ENCODE measurements at regions not wholly inside any gene's neighbourhood (a gene's known extent, or its start where the extent isn't known, plus 50 kb on each side); places are given as distances from the start of the nearest gene placed in this dataset.
"Not testable (repeated sequence)": the region's sequence is repeated elsewhere in the genome, so short reads cannot be mapped to it uniquely, and the experiment has no call there.

DNA sequence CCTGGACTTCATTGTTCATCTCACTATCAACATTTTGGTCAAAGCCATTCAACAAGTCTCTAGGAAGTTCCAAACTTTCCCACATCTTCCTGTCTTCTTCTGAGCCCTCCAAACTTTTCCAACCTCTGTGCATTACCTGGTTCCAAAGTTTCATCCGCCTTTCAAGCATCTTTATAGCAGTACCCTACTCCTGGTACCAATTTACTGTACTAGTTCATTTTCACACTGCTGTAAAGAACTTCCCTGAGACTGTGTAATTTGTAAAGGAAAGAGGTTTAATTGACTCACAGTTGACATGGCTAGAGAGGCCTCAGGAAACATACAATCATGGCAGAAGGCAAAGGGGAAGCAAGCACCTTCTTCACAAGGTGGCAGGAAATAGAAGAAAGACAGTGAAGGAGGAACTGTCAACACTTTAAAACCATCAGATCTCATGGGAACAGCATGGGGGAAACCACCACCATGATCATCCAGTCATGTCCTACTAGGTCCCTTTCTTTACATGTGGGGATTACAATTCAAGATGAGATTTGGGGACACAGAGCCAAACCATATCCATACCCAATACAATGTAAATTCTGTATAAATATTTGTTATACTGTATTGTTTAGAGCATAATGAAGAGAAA is 109.7 kb downstream of the C12orf75 start:
- Histone ChIP-seq H3K27ac (ENCODE audit: low read depth, low read length) (no peak overlapping the region), H3K4me3 (ENCODE audit: low read length in 3 of 3) (no peak overlapping the region), H3K27me3 (ENCODE audit: control insufficient read depth in 3 of 3, insufficient read depth in 3 of 3, low read length in 3 of 3) (no peaks in the 10 kb centered on the region), H3K4me1 (ENCODE audit: control insufficient read depth in 3 of 3, insufficient read depth in 3 of 3, low read length in 3 of 3) (peaks cover 0 to under 1% (median 0%) of the 10 kb centered on the region in 3 donors), H3K9ac (ENCODE audit: low read depth in 1 of 3, low read length in 3 of 3) (no peak overlapping the region), H3K36me3 (ENCODE audit: control insufficient read depth in 3 of 3, insufficient read depth in 3 of 3, low read length in 3 of 3) (no peaks in the 10 kb centered on the region), H3K9me3 (ENCODE audit: control insufficient read depth in 3 of 3, low read length in 3 of 3) (no peaks in the 10 kb centered on the region)

DNA sequence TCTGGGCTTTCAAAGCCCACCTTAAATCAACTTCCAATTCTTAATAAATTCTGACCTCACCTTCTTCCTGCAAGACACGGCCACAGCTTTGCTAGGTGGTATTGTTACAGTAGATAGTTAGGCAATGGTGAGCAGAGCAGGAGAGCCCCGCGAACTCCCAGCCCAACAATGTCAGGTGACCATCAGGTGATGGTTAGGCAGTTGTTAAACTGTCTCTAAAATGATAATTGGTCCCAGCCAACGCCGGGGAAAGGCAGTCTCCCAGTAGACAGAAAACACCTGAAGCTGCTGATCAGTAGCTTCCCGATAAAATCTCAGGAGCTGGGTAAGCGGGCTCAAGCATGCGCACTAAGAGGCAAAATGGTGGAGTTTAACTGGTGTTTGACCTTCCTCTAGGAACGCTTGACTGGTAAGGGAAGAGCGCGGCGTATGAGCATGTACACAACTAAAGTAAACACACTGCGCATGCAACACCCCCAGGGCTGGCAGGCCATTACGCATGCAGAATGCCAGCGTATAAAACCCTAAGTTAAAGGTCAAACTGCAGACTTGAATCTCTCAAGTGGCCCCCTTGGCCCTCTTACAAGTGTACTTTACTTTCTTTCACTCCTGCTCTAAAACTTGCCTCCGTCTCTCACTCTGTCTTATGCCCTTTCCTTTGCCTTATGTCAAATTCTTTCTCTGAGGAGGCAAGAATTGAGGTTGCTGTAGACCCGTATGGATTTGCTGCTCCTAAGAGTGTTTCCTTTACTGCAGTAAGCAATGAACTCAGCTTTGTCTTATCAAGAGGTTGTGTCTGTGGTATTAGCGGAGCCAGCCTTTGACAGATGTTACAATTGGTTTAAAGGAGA is 113.5 kb downstream of the C12orf75 start:
- Histone ChIP-seq H3K4me1 (ENCODE audit: control insufficient read depth in 3 of 3, insufficient read depth in 3 of 3, low read length in 3 of 3) (peaks cover 0 to 7% (median 0%) of the 10 kb centered on the region in 3 donors), H3K9me3 (ENCODE audit: control insufficient read depth in 3 of 3, low read length in 3 of 3) (no peaks in the 10 kb centered on the region), H3K4me3 (ENCODE audit: low read length in 3 of 3) (no peak overlapping the region), H3K27ac (ENCODE audit: low read depth, low read length) (no peak overlapping the region), H3K9ac (ENCODE audit: low read depth in 1 of 3, low read length in 3 of 3) (no peak overlapping the region), H3K27me3 (ENCODE audit: control insufficient read depth in 3 of 3, insufficient read depth in 3 of 3, low read length in 3 of 3) (no peaks in the 10 kb centered on the region), H3K36me3 (ENCODE audit: control insufficient read depth in 3 of 3, insufficient read depth in 3 of 3, low read length in 3 of 3) (no peaks in the 10 kb centered on the region)

GRCh38 chr12:105444653-105445102 is 114.2 kb downstream of the C12orf75 start:
- Histone ChIP-seq H3K4me1 (ENCODE audit: control insufficient read depth in 3 of 3, insufficient read depth in 3 of 3, low read length in 3 of 3) (peaks cover 0 to 7% (median 0%) of the 10 kb centered on the region in 3 donors), H3K9ac (ENCODE audit: low read depth in 1 of 3, low read length in 3 of 3) (no peak overlapping the region), H3K4me3 (ENCODE audit: low read length in 3 of 3) (no peak overlapping the region), H3K27ac (ENCODE audit: low read depth, low read length) (no peak overlapping the region), H3K9me3 (ENCODE audit: control insufficient read depth in 3 of 3, low read length in 3 of 3) (no peaks in the 10 kb centered on the region), H3K27me3 (ENCODE audit: control insufficient read depth in 3 of 3, insufficient read depth in 3 of 3, low read length in 3 of 3) (no peaks in the 10 kb centered on the region), H3K36me3 (ENCODE audit: control insufficient read depth in 3 of 3, insufficient read depth in 3 of 3, low read length in 3 of 3) (no peaks in the 10 kb centered on the region)

DNA sequence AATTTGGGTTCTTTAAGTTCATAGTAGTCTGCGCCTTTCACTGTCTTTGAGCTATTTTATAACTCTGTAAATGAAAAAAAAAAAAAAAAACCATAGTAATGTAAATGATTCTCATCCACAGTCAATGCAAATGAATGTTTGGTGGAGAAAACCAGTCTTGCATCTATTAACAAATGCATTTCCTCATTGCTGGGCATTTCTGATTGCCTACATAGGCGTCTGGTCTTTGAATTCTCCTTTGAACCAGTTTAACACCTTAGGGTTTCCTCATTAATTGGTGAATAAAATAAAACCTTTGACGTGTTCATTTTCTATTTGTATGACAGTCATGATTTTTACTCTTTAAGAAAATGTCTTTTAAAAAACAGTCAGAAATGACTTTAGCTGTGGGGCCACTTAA is 114.8 kb downstream of the C12orf75 start:
- H3K4me3 ChIP-seq (ENCODE audit: low read length in 3 of 3): no peak overlapping the region
- no peaks in the 10 kb centered on the region for H3K9me3 ChIP-seq (ENCODE audit: control insufficient read depth in 3 of 3, low read length in 3 of 3)
- H3K27ac ChIP-seq (ENCODE audit: low read depth, low read length): no peak overlapping the region
- peaks cover 0 to 7% (median 0%) of the 10 kb centered on the region in 3 donors for H3K4me1 ChIP-seq (ENCODE audit: control insufficient read depth in 3 of 3, insufficient read depth in 3 of 3, low read length in 3 of 3)
- H3K27me3 ChIP-seq (ENCODE audit: control insufficient read depth in 3 of 3, insufficient read depth in 3 of 3, low read length in 3 of 3): no peaks in the 10 kb centered on the region
- no peaks in the 10 kb centered on the region for H3K36me3 ChIP-seq (ENCODE audit: control insufficient read depth in 3 of 3, insufficient read depth in 3 of 3, low read length in 3 of 3)
- H3K9ac ChIP-seq (ENCODE audit: low read depth in 1 of 3, low read length in 3 of 3): no peak overlapping the region

DNA sequence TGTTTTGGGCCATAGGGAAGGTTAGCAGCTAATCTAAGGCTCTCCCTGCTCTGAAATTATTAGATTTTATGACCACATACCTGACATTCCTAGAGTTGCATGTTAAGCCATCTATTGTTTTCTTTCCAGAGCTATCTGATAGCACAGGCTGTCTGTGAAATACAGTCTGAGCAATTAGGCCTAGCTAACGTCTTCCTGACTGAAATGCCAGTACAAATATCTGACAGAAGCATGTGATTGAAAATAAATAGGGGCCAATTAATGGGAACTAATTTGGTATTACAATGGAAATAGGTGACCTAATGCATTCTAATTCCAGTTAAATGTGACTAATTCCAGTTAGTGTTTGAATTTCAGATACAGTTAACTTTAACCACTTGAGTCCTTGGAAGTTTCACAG is 115.2 kb downstream of the C12orf75 start:
- Histone ChIP-seq H3K4me1 (ENCODE audit: control insufficient read depth in 3 of 3, insufficient read depth in 3 of 3, low read length in 3 of 3) (peaks cover 0 to 7% (median 0%) of the 10 kb centered on the region in 3 donors), H3K9me3 (ENCODE audit: control insufficient read depth in 3 of 3, low read length in 3 of 3) (no peaks in the 10 kb centered on the region), H3K4me3 (ENCODE audit: low read length in 3 of 3) (no peak overlapping the region), H3K36me3 (ENCODE audit: control insufficient read depth in 3 of 3, insufficient read depth in 3 of 3, low read length in 3 of 3) (no peaks in the 10 kb centered on the region), H3K27me3 (ENCODE audit: control insufficient read depth in 3 of 3, insufficient read depth in 3 of 3, low read length in 3 of 3) (no peaks in the 10 kb centered on the region), H3K9ac (ENCODE audit: low read depth in 1 of 3, low read length in 3 of 3) (no peak overlapping the region), H3K27ac (ENCODE audit: low read depth, low read length) (peak overlapping the region; percentile 41)

DNA sequence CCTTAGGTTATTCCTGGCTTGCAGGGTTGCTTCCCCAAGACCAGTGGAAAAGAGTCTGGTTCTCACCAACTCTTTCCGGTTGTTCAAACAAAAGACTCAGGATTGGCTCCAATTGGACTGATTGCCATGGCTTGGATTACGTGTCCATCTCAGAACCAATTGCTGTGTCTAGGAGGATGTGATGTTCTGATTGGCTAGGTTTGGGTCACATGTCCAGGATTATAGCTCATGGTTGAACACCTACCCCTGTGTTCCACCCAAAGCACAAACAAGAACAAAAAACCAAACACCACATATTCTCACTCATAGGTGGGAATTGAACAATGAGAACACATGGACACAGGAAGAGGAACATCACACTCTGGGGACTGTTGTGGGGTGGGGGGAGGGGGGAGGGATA is 116.0 kb downstream of the C12orf75 start:
- H3K27ac ChIP-seq (ENCODE audit: low read depth, low read length): peak overlapping the region; percentile 41
- not testable (repeated sequence) for H3K9ac ChIP-seq (ENCODE audit: low read depth in 1 of 3, low read length in 3 of 3); H3K4me3 ChIP-seq (ENCODE audit: low read length in 3 of 3); H3K36me3 ChIP-seq (ENCODE audit: control insufficient read depth in 3 of 3, insufficient read depth in 3 of 3, low read length in 3 of 3); H3K27me3 ChIP-seq (ENCODE audit: control insufficient read depth in 3 of 3, insufficient read depth in 3 of 3, low read length in 3 of 3); H3K9me3 ChIP-seq (ENCODE audit: control insufficient read depth in 3 of 3, low read length in 3 of 3); H3K4me1 ChIP-seq (ENCODE audit: control insufficient read depth in 3 of 3, insufficient read depth in 3 of 3, low read length in 3 of 3)

DNA sequence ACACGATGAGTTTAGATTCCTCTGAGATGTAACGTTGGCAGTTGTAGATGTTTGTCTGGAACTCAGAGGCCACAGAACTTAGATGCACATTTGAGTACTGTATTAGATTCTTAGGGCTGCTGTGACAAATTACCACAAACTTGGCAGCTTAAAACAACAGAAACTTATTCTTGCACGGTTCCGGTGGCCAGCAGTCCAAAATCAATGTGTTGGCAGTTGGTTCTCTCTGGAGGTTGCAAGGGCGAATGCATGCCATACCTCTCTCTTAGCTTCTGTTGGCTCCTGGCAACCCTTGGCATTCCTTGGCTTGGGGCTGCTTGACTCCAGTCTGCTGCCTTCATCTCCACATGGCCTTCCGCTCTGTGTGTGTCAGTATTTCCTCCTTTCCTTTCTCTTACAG is 118.9 kb downstream of the C12orf75 start:
- Histone ChIP-seq H3K4me1 (ENCODE audit: control insufficient read depth in 3 of 3, insufficient read depth in 3 of 3, low read length in 3 of 3) (peaks cover 0 to 7% (median 0%) of the 10 kb centered on the region in 3 donors), H3K27me3 (ENCODE audit: control insufficient read depth in 3 of 3, insufficient read depth in 3 of 3, low read length in 3 of 3) (no peaks in the 10 kb centered on the region), H3K9me3 (ENCODE audit: control insufficient read depth in 3 of 3, low read length in 3 of 3) (no peaks in the 10 kb centered on the region), H3K4me3 (ENCODE audit: low read length in 3 of 3) (no peak overlapping the region), H3K27ac (ENCODE audit: low read depth, low read length) (no peak overlapping the region), H3K36me3 (ENCODE audit: control insufficient read depth in 3 of 3, insufficient read depth in 3 of 3, low read length in 3 of 3) (no peaks in the 10 kb centered on the region), H3K9ac (ENCODE audit: low read depth in 1 of 3, low read length in 3 of 3) (no peak overlapping the region)

DNA sequence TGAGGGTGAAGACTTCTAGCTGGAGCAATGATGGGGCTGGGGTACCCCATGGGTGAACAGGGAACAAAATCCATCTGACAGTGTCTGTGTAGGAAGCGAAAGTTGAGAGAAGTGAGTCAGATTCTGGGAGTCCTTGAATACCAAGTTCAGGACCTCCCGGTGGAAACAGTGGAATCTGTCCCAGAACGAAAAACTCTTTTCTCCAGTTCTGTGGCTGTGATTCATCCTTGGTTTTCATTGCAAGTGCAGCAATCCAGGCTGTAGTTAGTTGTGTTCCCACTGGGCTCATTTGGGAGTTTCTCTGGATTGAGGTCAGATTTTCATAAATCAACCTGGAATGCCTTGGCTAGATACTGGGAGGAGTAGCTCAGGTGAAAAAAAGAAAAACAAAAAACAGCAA is 120.7 kb downstream of the C12orf75 start:
- Histone ChIP-seq H3K9me3 (ENCODE audit: control insufficient read depth in 3 of 3, low read length in 3 of 3) (no peaks in the 10 kb centered on the region), H3K9ac (ENCODE audit: low read depth in 1 of 3, low read length in 3 of 3) (no peak overlapping the region), H3K27me3 (ENCODE audit: control insufficient read depth in 3 of 3, insufficient read depth in 3 of 3, low read length in 3 of 3) (no peaks in the 10 kb centered on the region), H3K27ac (ENCODE audit: low read depth, low read length) (no peak overlapping the region), H3K4me1 (ENCODE audit: control insufficient read depth in 3 of 3, insufficient read depth in 3 of 3, low read length in 3 of 3) (no peaks in the 10 kb centered on the region), H3K4me3 (ENCODE audit: low read length in 3 of 3) (no peak overlapping the region), H3K36me3 (ENCODE audit: control insufficient read depth in 3 of 3, insufficient read depth in 3 of 3, low read length in 3 of 3) (no peaks in the 10 kb centered on the region)

DNA sequence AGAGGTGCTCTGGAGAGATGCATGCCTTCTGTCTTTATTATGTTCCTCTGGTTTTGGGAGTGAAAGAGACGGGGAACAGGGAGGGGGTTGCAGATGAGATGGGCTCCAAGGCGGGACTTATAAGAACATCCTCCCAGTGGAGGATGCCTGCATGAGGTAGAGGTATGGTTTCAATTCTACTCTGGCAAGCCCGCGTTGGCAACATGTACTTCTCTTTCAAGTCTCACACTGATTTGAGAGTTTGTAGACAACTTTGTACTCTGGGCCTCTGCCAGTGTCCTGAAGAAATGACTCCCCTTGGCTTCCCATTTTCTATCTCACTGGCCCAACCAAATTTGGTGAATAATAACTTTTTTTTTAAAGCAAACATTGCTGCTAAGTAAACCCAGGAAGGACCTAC is 121.3 kb downstream of the C12orf75 start:
- no peaks in the 10 kb centered on the region for H3K36me3 ChIP-seq (ENCODE audit: control insufficient read depth in 3 of 3, insufficient read depth in 3 of 3, low read length in 3 of 3)
- H3K9ac ChIP-seq (ENCODE audit: low read depth in 1 of 3, low read length in 3 of 3): no peak overlapping the region
- H3K4me1 ChIP-seq (ENCODE audit: control insufficient read depth in 3 of 3, insufficient read depth in 3 of 3, low read length in 3 of 3): no peaks in the 10 kb centered on the region

GRCh38 chr12:105453316-105453715 is 122.8 kb downstream of the C12orf75 start:
- Histone ChIP-seq H3K27me3 (ENCODE audit: control insufficient read depth in 3 of 3, insufficient read depth in 3 of 3, low read length in 3 of 3) (no peaks in the 10 kb centered on the region), H3K9ac (ENCODE audit: low read depth in 1 of 3, low read length in 3 of 3) (no peak overlapping the region)

More for the DNA sequence above, 121.3 kb downstream of the C12orf75 start:
- H3K4me3 ChIP-seq (ENCODE audit: low read length in 3 of 3): no peak overlapping the region
- no peaks in the 10 kb centered on the region for H3K9me3 ChIP-seq (ENCODE audit: control insufficient read depth in 3 of 3, low read length in 3 of 3)
- H3K27me3 ChIP-seq (ENCODE audit: control insufficient read depth in 3 of 3, insufficient read depth in 3 of 3, low read length in 3 of 3): no peaks in the 10 kb centered on the region
- no peak overlapping the region for H3K27ac ChIP-seq (ENCODE audit: low read depth, low read length)

More at GRCh38 chr12:105453316-105453715, 122.8 kb downstream of the C12orf75 start:
- Histone ChIP-seq H3K4me3 (ENCODE audit: low read length in 3 of 3) (no peak overlapping the region), H3K27ac (ENCODE audit: low read depth, low read length) (no peak overlapping the region), H3K9me3 (ENCODE audit: control insufficient read depth in 3 of 3, low read length in 3 of 3) (no peaks in the 10 kb centered on the region), H3K36me3 (ENCODE audit: control insufficient read depth in 3 of 3, insufficient read depth in 3 of 3, low read length in 3 of 3) (no peaks in the 10 kb centered on the region), H3K4me1 (ENCODE audit: control insufficient read depth in 3 of 3, insufficient read depth in 3 of 3, low read length in 3 of 3) (peaks cover 0 to 8% (median 2%) of the 10 kb centered on the region in 3 donors)
